SK-N-SH (cell line): ENCODE measurements at regions not wholly inside any gene's neighbourhood (a gene's known extent, or its start where the extent isn't known, plus 50 kb on each side); places are given as distances from the start of the nearest gene placed in this dataset.

ENCODE experiments used
- CTCF ChIA-PET: fragments of 300-600, 350-600 bp; formaldehyde crosslinking; extraction: SDS; loops from one replicate; lab custom pipeline; 2021; lab: Yijun Ruan, JAX
- POLR2A ChIA-PET: fragments of 350-600 bp; sonication (Branson Sonifier 250); formaldehyde crosslinking; extraction: SDS; loops from one replicate; lab custom pipeline; 2020; ENCODE audit warnings: antibody characterized with exemption, inconsistent platforms; lab: Yijun Ruan, JAX
- DNase-seq: peaks from one replicate; pipeline ENCODE4 v3.0.0; 2012
- H2AFZ ChIP-seq: fragments of 200-600 bp; sonication (generic); 2 replicates; pipeline ENCODE4 v1.8.1; 2016; ENCODE audit warnings: antibody characterized with exemption, mild to moderate bottlenecking, low read depth
- H3F3A ChIP-seq: fragments of 200-600 bp; sonication (generic); replicated peaks from 2 replicates; pipeline ENCODE3; 2016; ENCODE audit warnings: antibody characterized with exemption, mild to moderate bottlenecking; ENCODE audit not compliant: insufficient read depth
- H3K27ac ChIP-seq, 2 experiments: fragments of 200-500 bp in 1 of 2; fragments of 200-600 bp in 1 of 2; sonication (Bioruptor generic) in 1 of 2; sonication (generic), shearing (Covaris generic) in 1 of 2; 2 replicates each; pipeline versions ENCODE4 v1.5.1 to v1.6.1; 2014 to 2016; ENCODE audit warnings: low read depth in 2 of 2, inconsistent platforms in 1 of 2, low read length in 1 of 2, mild to moderate bottlenecking in 1 of 2, mixed read lengths in 1 of 2
- H3K27me3 ChIP-seq: fragments of 200-600 bp; sonication (generic), shearing (Covaris generic); 2 replicates; pipeline ENCODE4 v1.6.1; 2016; ENCODE audit warnings: mixed run types; ENCODE audit not compliant: insufficient read depth
- H3K36me3 ChIP-seq, 2 experiments: fragments of 200-500 bp in 1 of 2; fragments of 200-600 bp in 1 of 2; sonication (Bioruptor generic) in 1 of 2; sonication (generic) in 1 of 2; replicated peaks in 1 of 2; 2 replicates each; pipeline versions ENCODE3 to v1.5.1; 2014 to 2016; ENCODE audit warnings: low read length in 1 of 2, mild to moderate bottlenecking in 1 of 2; ENCODE audit not compliant: insufficient read depth in 2 of 2, control insufficient read depth in 1 of 2
- H3K4me1 ChIP-seq, 2 experiments: fragments of 200-500 bp in 1 of 2; fragments of 200-600 bp in 1 of 2; sonication (Bioruptor generic) in 1 of 2; sonication (generic), shearing (Covaris generic) in 1 of 2; 2 replicates each; pipeline versions ENCODE4 v1.5.1 to v1.6.1; 2014 to 2016; ENCODE audit warnings: low read depth in 1 of 2, low read length in 1 of 2, mixed run types in 1 of 2; ENCODE audit not compliant: insufficient read depth in 2 of 2, control insufficient read depth in 1 of 2
- H3K4me2 ChIP-seq: fragments of 200-600 bp; sonication (generic), shearing (Covaris generic); 2 replicates; pipeline ENCODE4 v1.6.1; 2017; ENCODE audit warnings: mixed run types
- H3K4me3 ChIP-seq, 2 experiments: fragments of 200-500 bp in 1 of 2; fragments of 200-600 bp in 1 of 2; sonication (Bioruptor generic) in 1 of 2; sonication (generic), shearing (Covaris generic) in 1 of 2; 2 replicates each; pipeline versions ENCODE4 v1.5.1 to v1.8.1; 2014 to 2016; ENCODE audit warnings: low read depth in 2 of 2, inconsistent platforms in 1 of 2, low read length in 1 of 2, mild to moderate bottlenecking in 1 of 2, mixed read lengths in 1 of 2, moderate library complexity in 1 of 2
- H3K79me2 ChIP-seq: fragments of 200-600 bp; sonication (generic); 2 replicates; pipeline ENCODE4 v1.8.1; 2017; ENCODE audit warnings: mild to moderate bottlenecking; ENCODE audit not compliant: insufficient read depth
- H3K9ac ChIP-seq: fragments of 200-600 bp; sonication (generic); 2 replicates; pipeline ENCODE4 v1.6.1; 2017; ENCODE audit warnings: mixed run types
- H3K9me2 ChIP-seq: fragments of 200-600 bp; sonication (generic); 2 replicates; pipeline ENCODE4 v1.6.1; 2017; ENCODE audit warnings: mixed run types
- H3K9me3 ChIP-seq: fragments of 200-600 bp; sonication (generic); 2 replicates; pipeline ENCODE4 v1.6.1; 2017; ENCODE audit warnings: mixed run types, mild to moderate bottlenecking, moderate library complexity
- H4K20me1 ChIP-seq: fragments of 200-600 bp; sonication (generic); 2 replicates; pipeline ENCODE4 v1.6.1; 2017; ENCODE audit warnings: mild to moderate bottlenecking, mixed run types; ENCODE audit not compliant: insufficient read depth
- FOXJ3 ChIP-seq: sonication (generic); formaldehyde crosslinking; IDR thresholded peaks from 2 replicates; pipeline ENCODE4 v1.5.1; 2020; ENCODE audit warnings: mild to moderate bottlenecking, missing genetic modification reagents
- FOXM1 ChIP-seq: IDR thresholded peaks from 2 replicates; pipeline ENCODE4 v1.4.0; 2012; ENCODE audit warnings: low read depth, mild to moderate bottlenecking
- NRF1 ChIP-seq: IDR thresholded peaks from 2 replicates; pipeline ENCODE4 v1.6.1; 2012; ENCODE audit warnings: low read depth, mild to moderate bottlenecking, low read length
- RCOR1 ChIP-seq: fragments of 150-350 bp; IDR thresholded peaks from 2 replicates; pipeline ENCODE4 v1.6.1; 2017; ENCODE audit warnings: antibody characterized with exemption, low read length
- RFX5 ChIP-seq: IDR thresholded peaks from 2 replicates; pipeline ENCODE4 v1.6.1; 2012; ENCODE audit warnings: mild to moderate bottlenecking, improper control_type of control experiment, low read length
- USF2 ChIP-seq: fragments of 150-350 bp; IDR thresholded peaks from 2 replicates; pipeline ENCODE4 v1.6.1; 2017; ENCODE audit warnings: antibody characterized with exemption, low read length, low read depth, borderline replicate concordance
- WGBS: methylation state at CpG from one replicate; pipeline ENCODE4 v1.1.6; 2017; ENCODE audit warnings: low lambda C conversion rate; 5-methylcytosine and 5-hydroxymethylcytosine counted together
- TF ChIP-seq, protein P1 (sequence below): IDR thresholded peaks from 2 replicates; pipeline ENCODE4 v1.4.0; 2012; ENCODE audit warnings: low read depth, borderline replicate concordance
- TF ChIP-seq, protein P2 (sequence below): IDR thresholded peaks from 2 replicates; pipeline ENCODE4; 2012

DNA sequence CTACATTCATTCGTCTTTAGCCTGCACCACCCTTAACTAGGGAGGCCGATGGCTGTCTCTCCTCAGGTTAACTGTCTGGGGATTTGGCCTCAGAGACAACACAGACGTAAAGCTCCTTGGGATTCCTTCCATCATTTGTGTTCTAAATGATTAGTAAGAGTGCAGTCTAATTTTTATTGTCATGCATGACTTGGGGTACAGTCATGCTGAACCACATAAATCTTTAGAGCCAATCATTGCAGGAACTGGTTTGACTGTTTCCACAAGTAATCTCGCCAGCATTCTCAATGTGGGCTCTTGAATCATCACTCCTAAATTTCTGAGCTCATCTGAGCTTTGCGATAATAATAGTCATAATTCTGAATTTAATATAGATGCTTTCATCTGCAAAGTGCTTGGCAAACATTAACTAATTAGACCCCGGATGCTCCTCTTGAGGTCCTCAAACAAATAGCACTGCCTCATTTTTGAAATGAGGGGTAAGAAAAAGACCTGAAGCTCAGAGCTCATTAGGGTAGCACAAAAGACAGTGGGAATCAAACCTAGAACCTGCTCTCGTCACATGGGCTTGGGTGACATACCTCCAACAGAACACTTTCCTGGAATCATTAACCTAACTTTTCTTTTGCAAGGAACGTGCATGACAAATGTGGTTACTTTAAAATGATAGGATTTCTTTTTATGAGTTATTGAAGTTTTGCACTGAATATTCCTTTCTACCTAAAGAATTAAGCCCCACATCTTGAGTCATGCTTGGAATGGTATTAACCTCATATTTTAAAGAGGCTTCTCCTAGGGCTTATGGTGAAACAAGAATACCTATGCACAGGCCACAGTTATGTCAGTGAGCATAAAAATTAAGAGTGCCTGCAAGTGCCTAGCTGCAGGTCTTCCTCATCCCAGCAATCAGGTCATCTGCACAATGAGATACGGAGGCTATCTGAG, 118.9 kb upstream of the NRP1 start (continued):
- no peak for TF ChIP-seq NRF1
- TF ChIP-seq RCOR1, result no peak
- no peak for TF ChIP-seq FOXM1
- TF ChIP-seq, protein P1, sequence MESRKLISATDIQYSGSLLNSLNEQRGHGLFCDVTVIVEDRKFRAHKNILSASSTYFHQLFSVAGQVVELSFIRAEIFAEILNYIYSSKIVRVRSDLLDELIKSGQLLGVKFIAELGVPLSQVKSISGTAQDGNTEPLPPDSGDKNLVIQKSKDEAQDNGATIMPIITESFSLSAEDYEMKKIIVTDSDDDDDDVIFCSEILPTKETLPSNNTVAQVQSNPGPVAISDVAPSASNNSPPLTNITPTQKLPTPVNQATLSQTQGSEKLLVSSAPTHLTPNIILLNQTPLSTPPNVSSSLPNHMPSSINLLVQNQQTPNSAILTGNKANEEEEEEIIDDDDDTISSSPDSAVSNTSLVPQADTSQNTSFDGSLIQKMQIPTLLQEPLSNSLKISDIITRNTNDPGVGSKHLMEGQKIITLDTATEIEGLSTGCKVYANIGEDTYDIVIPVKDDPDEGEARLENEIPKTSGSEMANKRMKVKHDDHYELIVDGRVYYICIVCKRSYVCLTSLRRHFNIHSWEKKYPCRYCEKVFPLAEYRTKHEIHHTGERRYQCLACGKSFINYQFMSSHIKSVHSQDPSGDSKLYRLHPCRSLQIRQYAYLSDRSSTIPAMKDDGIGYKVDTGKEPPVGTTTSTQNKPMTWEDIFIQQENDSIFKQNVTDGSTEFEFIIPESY, result no peak

DNA sequence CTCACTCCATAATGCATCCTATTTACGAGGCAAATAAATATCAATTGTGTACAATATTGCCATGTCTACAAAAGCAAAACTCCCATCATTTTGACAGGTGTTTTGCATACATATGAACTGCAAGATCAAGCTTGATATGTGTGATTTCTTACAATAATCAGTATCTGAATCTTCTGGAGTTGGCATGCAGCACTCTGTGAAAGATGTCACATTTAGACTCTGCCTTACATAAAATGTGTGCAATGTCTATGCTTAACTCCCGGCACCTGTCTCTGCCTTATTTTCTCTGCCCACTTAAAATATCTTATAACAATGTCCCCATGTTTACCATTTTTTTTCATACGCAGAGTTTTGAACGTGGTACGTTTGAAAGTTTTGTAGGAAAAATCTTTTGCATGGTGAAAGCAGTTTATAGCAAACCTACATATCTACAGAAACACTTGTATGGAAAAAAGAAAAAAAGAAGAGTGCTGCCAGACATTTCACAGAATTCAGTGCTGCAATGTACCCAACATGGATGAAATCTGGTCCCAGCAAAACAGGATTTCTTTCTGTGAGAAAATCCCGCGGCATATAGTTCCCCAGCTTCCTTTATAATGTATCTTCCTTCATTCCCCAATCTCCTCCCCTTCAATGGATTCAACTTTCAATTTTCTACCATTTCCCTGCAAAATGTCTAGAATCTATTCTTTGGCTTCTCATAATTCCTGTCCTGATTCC, 114.1 kb upstream of the NRP1 start:
- H3K4me3 ChIP-seq, result no peak overlapping the region
- WGBS, result 92% methylated on average over 7 of the region's 7 CpGs
- ChIA-PET CTCF (interaction anchor here (1.4 kb wide), 1 partner anchor 40 kb away, joined by 3 read pairs; no protein-coding TSS in a partner anchor), POLR2A (no interaction called here)
- DNase-seq, result no peak
- no peaks in the 10 kb centered on the region for H3K79me2 ChIP-seq
- no peaks in the 10 kb centered on the region for H3K27me3 ChIP-seq
- H3K9ac ChIP-seq, result no peak overlapping the region
- peaks cover 10% of the 10 kb centered on the region for H3K9me3 ChIP-seq
- TF ChIP-seq, protein P2, sequence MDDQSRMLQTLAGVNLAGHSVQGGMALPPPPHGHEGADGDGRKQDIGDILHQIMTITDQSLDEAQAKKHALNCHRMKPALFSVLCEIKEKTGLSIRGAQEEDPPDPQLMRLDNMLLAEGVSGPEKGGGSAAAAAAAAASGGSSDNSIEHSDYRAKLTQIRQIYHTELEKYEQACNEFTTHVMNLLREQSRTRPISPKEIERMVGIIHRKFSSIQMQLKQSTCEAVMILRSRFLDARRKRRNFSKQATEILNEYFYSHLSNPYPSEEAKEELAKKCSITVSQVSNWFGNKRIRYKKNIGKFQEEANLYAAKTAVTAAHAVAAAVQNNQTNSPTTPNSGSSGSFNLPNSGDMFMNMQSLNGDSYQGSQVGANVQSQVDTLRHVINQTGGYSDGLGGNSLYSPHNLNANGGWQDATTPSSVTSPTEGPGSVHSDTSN, result no peak
- TF ChIP-seq USF2 (no peak), FOXJ3 (CRISPR knock-in tag) (no peak), RFX5 (no peak)
- no peaks in the 10 kb centered on the region for H4K20me1 ChIP-seq
- H2AFZ ChIP-seq, result no peak overlapping the region
- no peaks in the 10 kb centered on the region for H3F3A ChIP-seq
- no peak overlapping the region for H3K27ac ChIP-seq
- H3K36me3 ChIP-seq, result no peaks in the 10 kb centered on the region
- no peaks in the 10 kb centered on the region for H3K9me2 ChIP-seq
- H3K4me1 ChIP-seq, result no peaks in the 10 kb centered on the region; a peak in 1 of 4 replicates
- H3K4me2 ChIP-seq, result no peak overlapping the region
